ENCODE measurements at regions not wholly inside any gene's neighbourhood (a gene's known extent, or its start where the extent isn't known, plus 50 kb on each side); places are given as distances from the start of the nearest gene placed in this dataset.
"Not testable (repeated sequence)": the region's sequence is repeated elsewhere in the genome, so short reads cannot be mapped to it uniquely, and the experiment has no call there.

DNA sequence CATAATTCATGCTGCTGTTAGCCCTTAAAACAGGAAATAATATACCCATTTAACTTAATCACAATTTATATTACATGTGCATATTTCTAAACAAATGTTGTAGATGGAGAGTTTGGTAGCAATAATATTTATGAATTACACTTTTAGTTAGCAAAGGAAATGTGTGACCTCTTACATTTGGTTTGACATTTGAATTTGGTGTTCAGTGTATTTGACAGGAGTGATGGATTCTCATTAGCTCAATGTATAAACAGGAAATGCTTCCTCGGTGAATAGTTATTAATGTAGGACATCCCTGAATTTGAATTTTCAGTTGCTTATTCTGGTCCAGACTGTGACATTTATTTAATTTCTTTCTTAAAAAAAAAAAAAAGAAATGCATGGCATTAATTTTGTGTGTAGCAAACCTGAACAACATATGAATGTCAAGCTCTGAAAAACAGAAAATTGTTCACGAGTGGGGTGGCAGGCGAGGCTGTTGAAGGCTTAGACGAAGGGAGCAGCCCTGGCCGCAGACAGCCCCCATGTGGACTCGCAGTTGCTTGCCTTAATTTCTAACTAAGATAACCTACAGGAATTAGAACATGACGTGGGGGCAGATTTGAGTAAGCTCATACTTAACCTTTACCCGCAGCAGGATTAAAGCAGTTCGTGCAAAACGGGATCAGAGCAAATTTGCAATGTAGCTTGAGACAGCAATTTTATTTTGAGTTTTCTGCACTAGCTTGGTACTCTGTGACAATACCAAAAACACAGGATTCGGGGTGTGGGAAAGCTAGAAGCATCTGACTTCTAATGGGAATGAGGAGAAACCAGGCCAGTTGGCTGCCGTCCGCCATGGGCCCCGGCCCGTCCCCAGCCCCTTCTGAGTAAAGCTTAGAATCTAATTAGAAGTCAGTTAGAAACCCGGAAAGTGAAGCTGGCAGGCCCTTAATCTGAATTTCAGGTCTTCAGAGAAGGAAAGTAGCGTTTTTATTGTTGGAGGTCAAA lies 134.3 kb downstream of the MACROH2A1 start:
- TF ChIP-seq, protein P1, sequence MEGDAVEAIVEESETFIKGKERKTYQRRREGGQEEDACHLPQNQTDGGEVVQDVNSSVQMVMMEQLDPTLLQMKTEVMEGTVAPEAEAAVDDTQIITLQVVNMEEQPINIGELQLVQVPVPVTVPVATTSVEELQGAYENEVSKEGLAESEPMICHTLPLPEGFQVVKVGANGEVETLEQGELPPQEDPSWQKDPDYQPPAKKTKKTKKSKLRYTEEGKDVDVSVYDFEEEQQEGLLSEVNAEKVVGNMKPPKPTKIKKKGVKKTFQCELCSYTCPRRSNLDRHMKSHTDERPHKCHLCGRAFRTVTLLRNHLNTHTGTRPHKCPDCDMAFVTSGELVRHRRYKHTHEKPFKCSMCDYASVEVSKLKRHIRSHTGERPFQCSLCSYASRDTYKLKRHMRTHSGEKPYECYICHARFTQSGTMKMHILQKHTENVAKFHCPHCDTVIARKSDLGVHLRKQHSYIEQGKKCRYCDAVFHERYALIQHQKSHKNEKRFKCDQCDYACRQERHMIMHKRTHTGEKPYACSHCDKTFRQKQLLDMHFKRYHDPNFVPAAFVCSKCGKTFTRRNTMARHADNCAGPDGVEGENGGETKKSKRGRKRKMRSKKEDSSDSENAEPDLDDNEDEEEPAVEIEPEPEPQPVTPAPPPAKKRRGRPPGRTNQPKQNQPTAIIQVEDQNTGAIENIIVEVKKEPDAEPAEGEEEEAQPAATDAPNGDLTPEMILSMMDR (IDR thresholded peaks at IDR 0.05; ENCODE audit: low read depth, low read length, missing control alignments) = no peak
- in situ Hi-C loops (cut with HindIII; ENCODE audit: low pct_ligation_motif_present, low sequenced_read_pairs) = no loop called here

DNA sequence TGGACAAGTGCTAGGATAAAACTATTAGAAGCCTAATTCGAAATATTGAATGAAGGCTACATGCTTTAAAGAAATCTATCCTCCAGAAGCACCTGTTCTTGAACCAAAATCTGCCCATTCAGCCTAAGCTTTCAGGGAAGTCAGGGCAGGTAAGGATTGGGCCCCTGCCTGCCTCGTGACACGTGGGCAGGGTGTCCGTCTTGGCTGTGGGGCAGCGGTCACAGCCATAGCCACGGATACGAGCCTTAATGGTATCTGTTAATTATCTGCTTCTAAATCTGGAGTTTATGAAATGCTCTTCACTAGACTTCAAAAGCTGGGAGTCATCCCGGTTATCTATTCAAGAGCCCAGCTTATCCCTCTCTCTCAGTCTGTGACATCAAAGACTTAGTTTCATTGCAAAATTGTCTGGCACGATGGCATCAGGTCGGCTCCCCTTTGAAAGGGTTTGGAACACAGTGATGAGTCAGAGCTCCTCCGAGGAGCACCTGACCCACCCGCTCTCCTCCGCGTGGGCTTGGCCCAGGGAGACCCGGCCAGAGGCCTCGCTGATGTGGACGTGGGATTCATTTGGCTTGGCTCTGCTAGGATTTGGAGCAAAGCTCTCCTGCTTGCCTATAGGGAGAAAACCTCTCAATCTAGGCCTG lies 135.9 kb downstream of the MACROH2A1 start:
- DNase-seq = no peak
- Histone ChIP-seq H3K27ac (no peak overlapping the region), H3K27me3 (replicated peaks) (no peaks in the 10 kb centered on the region), H3K36me3 (replicated peaks) (no peaks in the 10 kb centered on the region), H3K4me3 (ENCODE audit: low read depth, low read length) (no peak overlapping the region)
- in situ Hi-C loops (cut with HindIII; ENCODE audit: low pct_ligation_motif_present, low sequenced_read_pairs) = no loop called here
- TF ChIP-seq, protein P1 (IDR thresholded peaks at IDR 0.05; ENCODE audit: low read depth, low read length, missing control alignments) = no peak

More for the DNA sequence above, 134.3 kb downstream of the MACROH2A1 start:
- Histone ChIP-seq H3K4me3 (ENCODE audit: low read depth, low read length) (no peak overlapping the region), H3K36me3 (replicated peaks) (no peaks in the 10 kb centered on the region), H3K27ac (no peak overlapping the region), H3K27me3 (replicated peaks) (no peaks in the 10 kb centered on the region)
- DNase-seq = no peak

DNA sequence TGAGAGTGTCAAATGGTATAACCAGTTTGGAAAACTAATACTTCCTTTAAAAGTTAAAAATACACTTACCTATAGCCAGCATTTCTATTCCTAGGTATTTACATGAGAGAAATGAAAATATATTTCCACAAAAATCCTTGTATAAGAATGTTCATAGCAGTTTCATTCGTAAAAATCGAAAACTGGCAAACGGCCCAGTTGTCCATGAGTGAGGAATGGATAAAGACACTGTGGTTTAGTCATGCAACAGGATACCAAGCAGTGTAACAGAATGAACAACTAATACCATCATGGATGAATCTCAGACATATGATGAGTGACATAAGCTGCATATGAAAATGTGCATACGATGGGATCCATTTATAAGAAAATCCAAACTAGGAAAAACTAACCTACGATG lies 136.7 kb downstream of the MACROH2A1 start:
- TF ChIP-seq, protein P1 (IDR thresholded peaks at IDR 0.05; ENCODE audit: low read depth, low read length, missing control alignments) = no peak
- no peak for DNase-seq
- in situ Hi-C loops (cut with HindIII; ENCODE audit: low pct_ligation_motif_present, low sequenced_read_pairs) = no loop called here

DNA sequence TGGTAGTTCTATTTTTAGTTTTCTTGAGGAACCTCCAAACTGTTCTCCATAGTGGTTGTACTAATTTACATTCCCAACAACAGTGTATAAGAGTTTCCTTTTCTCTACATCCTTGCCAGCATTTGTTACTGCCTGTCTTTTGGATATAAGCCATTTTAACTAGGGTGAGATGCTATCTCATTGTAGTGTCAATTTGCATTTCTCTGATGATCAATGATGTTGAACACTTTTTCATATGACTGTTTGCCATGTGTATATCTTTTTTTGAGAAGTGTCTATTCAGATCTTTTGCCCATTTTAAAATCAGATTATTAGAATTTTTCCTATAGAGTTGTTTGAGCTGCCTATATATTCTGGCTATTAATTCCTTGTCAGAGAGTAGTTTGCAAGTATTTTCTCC lies 138.9 kb downstream of the MACROH2A1 start:
- in situ Hi-C loops (cut with HindIII; ENCODE audit: low pct_ligation_motif_present, low sequenced_read_pairs); DNase-seq; H3K4me3 ChIP-seq (ENCODE audit: low read depth, low read length); H3K36me3 ChIP-seq (replicated peaks); H3K27ac ChIP-seq; H3K27me3 ChIP-seq (replicated peaks): not testable (repeated sequence)

More for the DNA sequence above, 136.7 kb downstream of the MACROH2A1 start:
- H3K27ac ChIP-seq = no peak overlapping the region
- H3K36me3 ChIP-seq (replicated peaks) = no peaks in the 10 kb centered on the region
- no peaks in the 10 kb centered on the region for H3K27me3 ChIP-seq (replicated peaks)
- no peak overlapping the region for H3K4me3 ChIP-seq (ENCODE audit: low read depth, low read length)

DNA sequence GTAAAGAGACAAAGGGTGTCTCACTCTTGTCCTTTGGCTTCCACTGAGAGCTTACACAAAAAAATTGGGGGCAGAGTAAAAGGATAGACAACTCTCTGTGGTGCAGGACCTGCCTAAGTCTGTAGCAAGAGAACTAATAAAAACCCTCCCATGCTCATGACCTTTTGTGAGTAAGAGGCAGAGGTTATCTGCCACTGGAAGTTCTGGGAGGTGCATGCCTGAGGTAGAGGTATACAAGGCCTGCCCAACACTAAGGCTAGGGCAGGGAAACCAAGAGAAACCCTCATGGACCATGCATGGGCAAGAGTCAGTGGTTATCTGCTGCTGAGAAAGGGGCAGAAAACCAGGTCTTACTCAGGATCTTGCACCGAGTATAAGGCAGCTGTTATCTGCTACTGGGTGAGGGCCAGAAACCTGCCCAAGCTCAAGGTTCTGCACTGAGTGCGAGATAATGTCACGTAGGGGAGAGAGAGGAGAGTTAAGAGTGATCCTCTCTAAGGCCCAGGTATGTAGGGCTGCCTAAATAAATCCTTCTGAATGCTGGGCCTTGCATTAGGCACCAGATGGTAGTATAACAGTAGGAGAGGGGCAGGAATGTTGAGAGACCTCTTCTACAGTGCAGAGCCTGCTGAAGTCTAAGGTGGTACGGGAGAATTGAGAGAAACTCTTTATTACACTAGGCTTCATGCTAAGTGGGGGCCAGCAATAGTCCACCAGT lies 143.4 kb downstream of the MACROH2A1 start:
- DNase-seq = no peak
- in situ Hi-C loops (cut with HindIII; ENCODE audit: low pct_ligation_motif_present, low sequenced_read_pairs) = no loop called here
- Histone ChIP-seq H3K27me3 (replicated peaks) (no peaks in the 10 kb centered on the region), H3K36me3 (replicated peaks) (no peaks in the 10 kb centered on the region), H3K27ac (no peak overlapping the region), H3K4me3 (ENCODE audit: low read depth, low read length) (no peak overlapping the region)
- TF ChIP-seq, protein P1 (IDR thresholded peaks at IDR 0.05; ENCODE audit: low read depth, low read length, missing control alignments) = no peak

DNA sequence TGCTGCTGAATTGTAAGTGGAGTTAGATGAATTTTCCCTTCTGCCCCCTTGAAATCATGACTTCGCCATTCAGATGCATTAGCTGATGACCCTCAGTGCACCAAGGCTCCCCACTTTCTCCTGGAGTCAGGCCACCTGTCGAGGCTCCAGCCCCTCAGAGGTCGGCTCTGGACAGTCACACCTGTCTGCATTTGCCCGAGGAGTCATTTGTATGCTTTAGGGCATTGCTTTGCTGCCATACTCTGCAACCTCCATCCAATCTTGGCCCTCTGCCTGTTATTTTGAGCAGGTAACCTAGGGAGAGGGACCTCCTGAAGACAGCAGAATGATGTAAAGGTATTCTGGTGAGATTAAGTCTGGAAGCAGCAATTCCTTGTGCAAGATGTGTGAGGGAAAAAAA lies 144.8 kb downstream of the MACROH2A1 start:
- TF ChIP-seq, protein P1 (IDR thresholded peaks at IDR 0.05; ENCODE audit: low read depth, low read length, missing control alignments) = no peak
- H3K4me3 ChIP-seq (ENCODE audit: low read depth, low read length) = no peak overlapping the region
- H3K27ac ChIP-seq = no peak overlapping the region
- H3K27me3 ChIP-seq (replicated peaks) = no peaks in the 10 kb centered on the region
- DNase-seq = no peak
- H3K36me3 ChIP-seq (replicated peaks) = no peaks in the 10 kb centered on the region
- in situ Hi-C loops (cut with HindIII; ENCODE audit: low pct_ligation_motif_present, low sequenced_read_pairs) = no loop called here

Measured in brain microvascular endothelial cell (primary cell).